Testis (tissue), 2 donors: ENCODE measurements at regions not wholly inside any gene's neighbourhood (a gene's known extent, or its start where the extent isn't known, plus 50 kb on each side); places are given as distances from the start of the nearest gene placed in this dataset.

Experiments
- DNase-seq: peaks from one replicate; pipeline ENCODE4 v3.0.0-alpha.2; 2019
- H3K27ac ChIP-seq, 2 donors: fragments of 200-600 bp; sonication (generic); one replicate each; pipeline ENCODE4 v1.5.1; 2019
- H3K27me3 ChIP-seq: fragments of 200-600 bp; sonication (generic); one replicate; pipeline ENCODE4 v1.5.1; 2019
- H3K36me3 ChIP-seq: fragments of 200-600 bp; sonication (generic); one replicate; pipeline ENCODE4 v1.5.1; 2017; ENCODE audit warnings: low read depth; ENCODE audit errors: missing control alignments
- H3K4me1 ChIP-seq: fragments of 200-600 bp; sonication (generic); one replicate; pipeline ENCODE4 v1.5.1; 2019
- H3K4me3 ChIP-seq, 2 donors: fragments of 200-600 bp; sonication (generic); one replicate each; pipeline ENCODE4 v1.5.1; 2017 to 2019
- H3K9me3 ChIP-seq: fragments of 200-600 bp; sonication (generic); one replicate; pipeline ENCODE4 v1.5.1; 2017
- POLR2A ChIP-seq: fragments of 450-650 bp; IDR thresholded peaks from one replicate; pipeline ENCODE4 v1.6.1; 2017; ENCODE audit warnings: antibody characterized with exemption, mild to moderate bottlenecking, moderate library complexity
- WGBS, 2 donors: methylation state at CpG; one replicate each; pipeline ENCODE4 v1.1.5; 2018; 5-methylcytosine and 5-hydroxymethylcytosine counted together
- intact Hi-C: fragments of 100-400 bp; cut with DNase I; formaldehyde crosslinking; loops from one replicate; pipeline ENCODE4 v1.15.1; 2023; ENCODE audit warnings: low total_unique reads
- TF ChIP-seq, protein P1 (sequence below), 3 experiments: fragments of 450-650 bp in 2 of 3; fragments of 200-600 bp in 1 of 3; sonication (generic) in 1 of 3; IDR thresholded peaks; one replicate each; pipeline ENCODE4 v1.5.1; 2016 to 2019; ENCODE audit warnings: antibody characterized with exemption in 3 of 3, mild to moderate bottlenecking in 2 of 3, moderate library complexity in 1 of 3

GRCh38 chr10:31145986-31146385 is 114.3 kb upstream of the ZNF438 start:
- no peaks in the 10 kb centered on the region for H3K9me3 ChIP-seq
- no peak for DNase-seq
- no peaks in the 10 kb centered on the region for H3K36me3 ChIP-seq
- intact Hi-C loops = no loop called here
- no peaks in the 10 kb centered on the region for H3K27me3 ChIP-seq
- peaks cover 6% of the 10 kb centered on the region for H3K4me1 ChIP-seq
- no peak overlapping the region for H3K27ac ChIP-seq
- H3K4me3 ChIP-seq = no peak overlapping the region
- no peak for TF ChIP-seq POLR2A
- TF ChIP-seq, protein P1, sequence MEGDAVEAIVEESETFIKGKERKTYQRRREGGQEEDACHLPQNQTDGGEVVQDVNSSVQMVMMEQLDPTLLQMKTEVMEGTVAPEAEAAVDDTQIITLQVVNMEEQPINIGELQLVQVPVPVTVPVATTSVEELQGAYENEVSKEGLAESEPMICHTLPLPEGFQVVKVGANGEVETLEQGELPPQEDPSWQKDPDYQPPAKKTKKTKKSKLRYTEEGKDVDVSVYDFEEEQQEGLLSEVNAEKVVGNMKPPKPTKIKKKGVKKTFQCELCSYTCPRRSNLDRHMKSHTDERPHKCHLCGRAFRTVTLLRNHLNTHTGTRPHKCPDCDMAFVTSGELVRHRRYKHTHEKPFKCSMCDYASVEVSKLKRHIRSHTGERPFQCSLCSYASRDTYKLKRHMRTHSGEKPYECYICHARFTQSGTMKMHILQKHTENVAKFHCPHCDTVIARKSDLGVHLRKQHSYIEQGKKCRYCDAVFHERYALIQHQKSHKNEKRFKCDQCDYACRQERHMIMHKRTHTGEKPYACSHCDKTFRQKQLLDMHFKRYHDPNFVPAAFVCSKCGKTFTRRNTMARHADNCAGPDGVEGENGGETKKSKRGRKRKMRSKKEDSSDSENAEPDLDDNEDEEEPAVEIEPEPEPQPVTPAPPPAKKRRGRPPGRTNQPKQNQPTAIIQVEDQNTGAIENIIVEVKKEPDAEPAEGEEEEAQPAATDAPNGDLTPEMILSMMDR (IDR thresholded peaks at IDR 0.05) = no peak
- WGBS, 2 donors = 71 to 74% methylated on average over 5 of the region's 5 CpGs

DNA sequence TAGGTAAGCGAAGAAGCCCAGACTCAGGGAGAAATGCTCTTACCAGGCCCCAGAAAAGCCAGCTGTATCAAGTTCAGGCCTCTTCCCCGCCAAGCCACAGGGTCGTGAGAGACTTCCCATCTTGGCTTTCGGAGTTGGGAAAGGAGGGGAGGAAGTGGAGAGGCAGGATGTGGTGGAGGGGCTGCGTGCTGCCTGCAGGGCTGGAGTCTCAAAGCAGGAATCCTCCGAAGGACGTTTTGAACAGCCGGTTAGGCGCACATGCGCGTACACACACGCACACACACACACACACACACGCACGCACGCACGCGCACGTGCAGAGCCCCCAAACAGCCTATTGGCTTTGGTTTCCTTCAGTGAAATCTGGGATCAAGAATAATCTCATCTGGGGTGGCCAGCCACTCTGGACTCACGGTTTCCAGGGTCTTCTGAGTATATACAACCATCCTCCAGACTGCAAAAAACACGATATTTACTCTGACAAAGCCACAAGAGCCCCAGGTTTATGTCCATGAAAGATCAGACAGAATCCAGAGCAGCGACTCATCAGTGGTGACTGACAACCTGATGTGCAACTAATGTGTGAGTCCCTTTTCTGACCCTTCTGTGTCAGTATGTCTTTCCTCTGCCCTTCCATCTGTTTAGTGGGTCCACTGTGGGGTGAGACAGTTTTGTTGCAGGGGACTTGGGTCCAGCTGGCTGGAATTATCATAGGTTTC is 115.0 kb upstream of the ZNF438 start:
- 45 to 57% methylated on average over 20 to 21 of the region's 21 CpGs for WGBS, 2 donors
- H3K36me3 ChIP-seq = no peaks in the 10 kb centered on the region
- peaks cover 6% of the 10 kb centered on the region for H3K4me1 ChIP-seq
- H3K27ac ChIP-seq = no peak overlapping the region
- H3K9me3 ChIP-seq = no peaks in the 10 kb centered on the region
- no peaks in the 10 kb centered on the region for H3K27me3 ChIP-seq
- DNase-seq = peak; percentile 47
- intact Hi-C loops = no loop called here
- no peak overlapping the region for H3K4me3 ChIP-seq
- TF ChIP-seq POLR2A = no peak
- TF ChIP-seq, protein P1 (IDR thresholded peaks at IDR 0.05) = no peak

DNA sequence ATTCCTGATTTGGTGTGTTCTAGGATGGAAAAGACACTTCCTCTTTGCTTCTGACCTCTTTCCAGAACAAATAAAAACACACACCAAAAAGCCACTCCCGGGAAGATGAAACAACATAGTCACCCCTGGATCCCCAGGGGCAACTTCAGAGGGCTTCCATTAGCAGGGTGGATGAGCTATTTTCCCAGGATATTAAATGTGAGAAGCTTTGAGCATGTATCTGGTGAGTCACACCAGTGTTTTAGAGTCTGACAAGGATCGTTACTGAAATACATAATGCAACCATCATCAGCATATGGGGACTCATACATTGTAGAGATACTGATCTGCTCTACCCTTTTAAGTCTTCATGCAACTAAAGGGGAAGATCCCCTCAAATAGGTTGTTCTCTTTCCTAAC is 115.5 kb upstream of the ZNF438 start:
- no peak overlapping the region for H3K27ac ChIP-seq
- H3K4me1 ChIP-seq = peaks cover 9% of the 10 kb centered on the region
- DNase-seq = no peak
- TF ChIP-seq, protein P1 (IDR thresholded peaks at IDR 0.05) = no peak
- TF ChIP-seq POLR2A = no peak
- no peak overlapping the region for H3K4me3 ChIP-seq
- H3K9me3 ChIP-seq = no peaks in the 10 kb centered on the region
- no peaks in the 10 kb centered on the region for H3K27me3 ChIP-seq
- WGBS, 2 donors = 59 to 70% methylated on average over 2 of the region's 2 CpGs
- no peaks in the 10 kb centered on the region for H3K36me3 ChIP-seq
- intact Hi-C loops = no loop called here

DNA sequence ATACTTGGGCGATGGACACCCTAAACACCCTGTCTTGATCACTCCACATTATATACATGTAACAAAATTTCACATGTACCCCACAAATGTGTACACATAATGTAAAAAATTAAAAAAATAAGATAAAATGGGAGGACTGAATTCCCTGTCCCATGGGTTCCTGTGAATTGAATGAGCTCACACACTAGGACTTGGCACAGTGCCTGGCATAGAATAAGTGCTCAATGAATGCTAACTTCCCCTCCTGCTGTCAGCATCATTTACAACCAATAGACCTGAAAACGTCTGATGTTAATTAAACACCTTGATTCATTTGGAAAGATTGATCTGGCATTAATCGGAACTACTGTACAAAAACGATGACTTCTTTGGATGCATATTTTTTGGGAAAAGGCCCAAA is 117.3 kb upstream of the ZNF438 start:
- Histone ChIP-seq H3K4me3 (no peak overlapping the region), H3K36me3 (no peaks in the 10 kb centered on the region), H3K27me3 (no peaks in the 10 kb centered on the region), H3K9me3 (no peaks in the 10 kb centered on the region), H3K4me1 (peaks cover 25% of the 10 kb centered on the region), H3K27ac (no peak overlapping the region)
- no peak for TF ChIP-seq POLR2A
- TF ChIP-seq, protein P1 (IDR thresholded peaks at IDR 0.05) = no peak
- 81 to 88% methylated on average over 4 of the region's 4 CpGs for WGBS, 2 donors
- DNase-seq = no peak
- intact Hi-C loops = no loop called here
